Transverse colon (tissue), 4 donors: ENCODE measurements at regions not wholly inside any gene's neighbourhood (a gene's known extent, or its start where the extent isn't known, plus 50 kb on each side); places are given as distances from the start of the nearest gene placed in this dataset.
"Not testable (repeated sequence)": the region's sequence is repeated elsewhere in the genome, so short reads cannot be mapped to it uniquely, and the experiment has no call there.

Experiments
- DNase-seq: peaks from one replicate; pipeline ENCODE4 v3.0.0-alpha.2; 2019
- H3K27ac ChIP-seq, 4 donors: fragments of 200-600 bp; sonication (generic); 2 replicates each; pipeline ENCODE4 v1.5.1; 2016 to 2018; ENCODE audit warnings: inconsistent platforms in 4 of 4
- H3K27me3 ChIP-seq: fragments of 200-600 bp; sonication (generic); 2 replicates; pipeline ENCODE4 v1.5.1; 2017; ENCODE audit warnings: inconsistent platforms
- H3K36me3 ChIP-seq, 4 donors: fragments of 200-600 bp; sonication (generic); 2 replicates each; pipeline ENCODE4 v1.5.1; 2017 to 2019; ENCODE audit warnings: inconsistent platforms in 4 of 4
- H3K4me1 ChIP-seq, 4 donors: fragments of 200-600 bp; sonication (generic); 2 replicates each; pipeline ENCODE4 v1.5.1; 2017 to 2020; ENCODE audit warnings: inconsistent platforms in 4 of 4
- H3K4me3 ChIP-seq, 4 donors: fragments of 200-600 bp; sonication (generic); 1 replicate in 1 of 4; 2 replicates in 3 of 4; pipeline versions ENCODE4 v1.5.1 to v1.6.1; 2017 to 2019; ENCODE audit warnings: inconsistent platforms in 4 of 4
- H3K9me3 ChIP-seq, 2 donors: fragments of 200-600 bp; sonication (generic); 2 replicates each; pipeline ENCODE4 v1.5.1; 2017 to 2019; ENCODE audit warnings: inconsistent platforms in 2 of 2
- EP300 ChIP-seq: sonication (generic); formaldehyde crosslinking; IDR thresholded peaks from one replicate; pipeline ENCODE4 v1.6.1; 2017; ENCODE audit warnings: antibody characterized with exemption, low read depth
- POLR2A ChIP-seq: fragments of 450-650 bp; IDR thresholded peaks from one replicate; pipeline ENCODE4 v1.6.1; 2016; ENCODE audit warnings: antibody characterized with exemption, mild to moderate bottlenecking, moderate library complexity
- POLR2AphosphoS5 ChIP-seq, 3 donors: sonication (generic); formaldehyde crosslinking; IDR thresholded peaks; one replicate each; pipeline ENCODE4 v1.6.1; 2016; ENCODE audit warnings: antibody characterized with exemption in 3 of 3
- WGBS, 2 donors: methylation state at CpG; one replicate each; pipeline ENCODE4 v1.1.5; 2018; ENCODE audit warnings: low coverage in 1 of 2; 5-methylcytosine and 5-hydroxymethylcytosine counted together
- in situ Hi-C, 4 donors: fragments of 200-750 bp; cut with MboI; loops; one replicate each; pipeline versions ENCODE4 v1.15.0 to v1.15.1; 2017; ENCODE audit warnings: low sequenced_read_pairs in 3 of 4, low pct_ligation_motif_present in 1 of 4, low pct_unique_long_range_greater_than_20kb in 1 of 4
- intact Hi-C: fragments of 100-400 bp; cut with DNase I; formaldehyde crosslinking; loops from one replicate; pipeline ENCODE4 v1.15.1; 2023; ENCODE audit warnings: low total_unique reads
- TF ChIP-seq, protein P1 (sequence below), 5 experiments: fragments of 200-600 bp in 3 of 5; fragments of 450-650 bp in 2 of 5; sonication (generic) in 3 of 5; IDR thresholded peaks; 1 replicate in 2 of 5; 2 replicates in 3 of 5; pipeline ENCODE4 v1.5.1; 2016 to 2017; ENCODE audit warnings: antibody characterized with exemption in 5 of 5, inconsistent platforms in 3 of 5, mild to moderate bottlenecking in 2 of 5, moderate library complexity in 1 of 5

DNA sequence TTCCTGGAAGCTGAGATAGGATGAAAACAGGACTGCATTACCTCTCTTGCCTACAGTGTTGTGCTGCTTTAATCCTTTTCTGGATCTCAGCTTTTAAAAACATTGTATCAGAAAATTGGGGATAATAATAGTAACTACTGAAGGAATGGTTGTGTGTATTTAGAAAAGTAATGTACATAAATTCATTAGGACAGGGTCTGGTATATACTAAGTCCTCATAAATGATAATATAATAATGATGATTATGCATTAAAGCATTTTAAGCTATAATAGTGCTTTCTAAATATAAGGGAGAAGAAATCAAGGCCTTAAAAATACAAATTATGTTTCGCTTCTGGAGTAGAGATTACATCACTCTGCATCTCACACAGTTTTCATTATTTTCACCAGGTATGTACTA is 530.1 kb downstream of the ZNF385D start:
- in situ Hi-C loops = no loop called here
- no peak overlapping the region for H3K27ac ChIP-seq
- H3K36me3 ChIP-seq = no peaks in the 10 kb centered on the region
- TF ChIP-seq, protein P1, sequence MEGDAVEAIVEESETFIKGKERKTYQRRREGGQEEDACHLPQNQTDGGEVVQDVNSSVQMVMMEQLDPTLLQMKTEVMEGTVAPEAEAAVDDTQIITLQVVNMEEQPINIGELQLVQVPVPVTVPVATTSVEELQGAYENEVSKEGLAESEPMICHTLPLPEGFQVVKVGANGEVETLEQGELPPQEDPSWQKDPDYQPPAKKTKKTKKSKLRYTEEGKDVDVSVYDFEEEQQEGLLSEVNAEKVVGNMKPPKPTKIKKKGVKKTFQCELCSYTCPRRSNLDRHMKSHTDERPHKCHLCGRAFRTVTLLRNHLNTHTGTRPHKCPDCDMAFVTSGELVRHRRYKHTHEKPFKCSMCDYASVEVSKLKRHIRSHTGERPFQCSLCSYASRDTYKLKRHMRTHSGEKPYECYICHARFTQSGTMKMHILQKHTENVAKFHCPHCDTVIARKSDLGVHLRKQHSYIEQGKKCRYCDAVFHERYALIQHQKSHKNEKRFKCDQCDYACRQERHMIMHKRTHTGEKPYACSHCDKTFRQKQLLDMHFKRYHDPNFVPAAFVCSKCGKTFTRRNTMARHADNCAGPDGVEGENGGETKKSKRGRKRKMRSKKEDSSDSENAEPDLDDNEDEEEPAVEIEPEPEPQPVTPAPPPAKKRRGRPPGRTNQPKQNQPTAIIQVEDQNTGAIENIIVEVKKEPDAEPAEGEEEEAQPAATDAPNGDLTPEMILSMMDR (IDR thresholded peaks at IDR 0.05) = no peak
- TF ChIP-seq POLR2AphosphoS5 (IDR thresholded peaks at IDR 0.05) = no peak
- TF ChIP-seq POLR2A = no peak
- TF ChIP-seq EP300 = no peak
- H3K4me3 ChIP-seq = no peak overlapping the region
- no peaks in the 10 kb centered on the region for H3K27me3 ChIP-seq
- intact Hi-C loops = no loop called here
- DNase-seq = no peak
- WGBS, 2 donors = 90 to 94% methylated on average over 1 of the region's 1 CpG
- H3K4me1 ChIP-seq = no peaks in the 10 kb centered on the region
- H3K9me3 ChIP-seq = peaks cover 3 to 5% of the 10 kb centered on the region in 2 donors

DNA sequence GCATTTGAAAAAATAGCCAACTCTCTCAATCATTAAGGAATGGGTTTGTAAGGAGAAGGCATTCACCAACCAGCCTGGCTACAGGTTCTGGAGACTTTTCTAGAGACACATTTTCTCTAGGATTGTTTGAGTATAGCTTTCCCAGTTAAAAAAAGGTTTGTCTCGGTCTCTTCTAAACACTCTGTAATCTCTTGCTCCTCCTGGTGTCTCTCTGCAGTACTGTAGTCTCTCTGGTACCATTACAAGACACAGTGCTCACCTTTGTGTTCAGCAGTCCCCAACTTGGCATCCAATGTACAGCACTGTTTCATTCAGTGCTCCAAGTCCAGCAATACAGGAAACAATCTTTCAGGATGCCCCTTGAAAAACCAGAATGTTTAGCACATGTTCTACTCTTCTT is 534.4 kb downstream of the ZNF385D start:
- Histone ChIP-seq H3K27ac (no peak overlapping the region), H3K27me3 (no peaks in the 10 kb centered on the region), H3K36me3 (no peaks in the 10 kb centered on the region), H3K9me3 (peaks cover 8 to 15% of the 10 kb centered on the region in 2 donors), H3K4me3 (no peak overlapping the region), H3K4me1 (no peaks in the 10 kb centered on the region)
- in situ Hi-C loops (no loop called here), intact Hi-C loops (no loop called here)
- TF ChIP-seq EP300 (no peak), POLR2AphosphoS5 (IDR thresholded peaks at IDR 0.05) (no peak), POLR2A (no peak)
- TF ChIP-seq, protein P1 (IDR thresholded peaks at IDR 0.05) = no peak
- 44% methylated on average over 1 of the region's 1 CpG; no CpG with 5 or more reads in 1 of the 2 donors for WGBS, 2 donors
- no peak for DNase-seq

DNA sequence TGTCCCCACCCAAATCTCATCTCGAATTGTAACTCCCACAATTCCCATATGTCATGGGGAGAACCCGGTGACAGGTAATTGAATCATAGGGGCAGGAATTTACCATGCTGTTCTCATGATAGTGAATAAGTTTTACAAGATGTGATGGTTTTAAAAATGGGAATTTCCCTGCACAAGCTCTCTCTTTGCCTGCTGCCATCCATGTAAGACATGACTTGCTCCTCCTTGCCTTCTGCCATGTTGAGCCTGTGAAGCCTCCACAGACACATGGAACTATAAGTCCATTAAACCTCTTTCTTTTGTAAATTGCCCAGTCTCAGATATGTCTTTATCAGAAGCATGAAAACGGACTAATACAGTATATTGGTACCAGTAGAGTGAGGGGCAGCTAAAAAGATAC is 546.9 kb downstream of the ZNF385D start:
- H3K27ac ChIP-seq, H3K4me1 ChIP-seq, DNase-seq, H3K4me3 ChIP-seq, H3K36me3 ChIP-seq, H3K27me3 ChIP-seq, in situ Hi-C loops, intact Hi-C loops: not testable (repeated sequence)
- WGBS, 2 donors = 52 to 83% methylated on average over 2 to 3 of the region's 3 CpGs
- peaks cover 6 to 26% of the 10 kb centered on the region in 2 donors for H3K9me3 ChIP-seq

DNA sequence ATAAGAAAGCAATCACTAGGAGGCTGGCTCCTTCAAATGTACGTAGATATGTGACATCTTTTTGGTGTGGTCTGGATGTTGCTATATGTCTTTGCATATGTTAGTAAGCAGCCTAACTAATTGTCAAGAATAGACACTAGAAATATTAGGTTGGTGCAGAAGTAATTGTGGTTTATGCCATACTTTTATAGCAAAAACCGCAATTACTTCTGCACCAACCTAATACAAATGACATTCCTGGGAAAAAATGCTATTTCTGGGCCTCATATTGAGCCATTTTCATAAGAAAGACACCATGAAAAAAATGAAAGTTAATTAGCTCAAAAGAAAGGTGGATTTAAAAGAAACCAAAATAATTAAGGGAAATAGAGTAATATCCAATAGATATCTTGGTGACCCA is 555.8 kb downstream of the ZNF385D start:
- Histone ChIP-seq H3K4me3 (no peak overlapping the region), H3K27ac (no peak overlapping the region), H3K9me3 (peaks cover 2 to 3% of the 10 kb centered on the region in 2 donors), H3K27me3 (no peaks in the 10 kb centered on the region), H3K4me1 (no peaks in the 10 kb centered on the region), H3K36me3 (no peaks in the 10 kb centered on the region)
- intact Hi-C loops (no loop called here), in situ Hi-C loops (no loop called here)
- DNase-seq = no peak
- 78 to 84% methylated on average over 2 of the region's 2 CpGs for WGBS, 2 donors
- TF ChIP-seq, protein P1 (IDR thresholded peaks at IDR 0.05) = no peak
- TF ChIP-seq EP300 = no peak
- TF ChIP-seq POLR2A = no peak
- TF ChIP-seq POLR2AphosphoS5 (IDR thresholded peaks at IDR 0.05) = no peak

DNA sequence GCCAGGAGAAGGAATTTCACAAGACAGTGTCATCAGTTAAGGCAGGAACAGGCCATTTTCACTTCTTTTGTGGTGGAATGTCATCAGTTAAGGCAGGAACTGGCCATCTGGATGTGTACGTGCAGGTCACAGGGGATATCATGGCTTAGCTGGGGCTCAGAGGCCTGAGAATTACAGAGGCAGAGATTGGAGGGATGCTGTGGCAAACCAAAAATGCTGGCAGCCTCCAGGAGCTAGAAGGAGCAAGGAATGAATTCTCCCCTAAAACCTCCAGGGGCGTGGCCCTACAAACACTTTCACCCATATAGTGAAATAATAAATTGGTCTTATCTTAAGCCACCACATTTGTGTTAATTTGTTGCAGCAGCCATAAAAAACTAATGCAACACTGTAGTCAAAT is 557.0 kb downstream of the ZNF385D start:
- in situ Hi-C loops, H3K27me3 ChIP-seq, H3K9me3 ChIP-seq, DNase-seq, H3K36me3 ChIP-seq, H3K27ac ChIP-seq, intact Hi-C loops, H3K4me3 ChIP-seq, H3K4me1 ChIP-seq: not testable (repeated sequence)
- WGBS, 2 donors = 43 to 61% methylated on average over 1 to 2 of the region's 2 CpGs
